ENCODE measurements at regions not wholly inside any gene's neighbourhood (a gene's known extent, or its start where the extent isn't known, plus 50 kb on each side); places are given as distances from the start of the nearest gene placed in this dataset.
"Not testable (repeated sequence)": the region's sequence is repeated elsewhere in the genome, so short reads cannot be mapped to it uniquely, and the experiment has no call there.

- no peak for DNase-seq
These were observed 661.1 kb upstream of the ZNF804A start for GRCh38 chr2:183937220-183937619.

- no peak for DNase-seq
These were observed 652.1 kb upstream of the ZNF804A start for GRCh38 chr2:183946193-183946592.

GRCh38 chr2:183948861-183949260 lies 649.5 kb upstream of the ZNF804A start:
- no peak for DNase-seq

GRCh38 chr2:183950673-183951072 lies 647.7 kb upstream of the ZNF804A start:
- DNase-seq, result no peak

GRCh38 chr2:183951630-183952029 lies 646.7 kb upstream of the ZNF804A start:
- no peak for DNase-seq

GRCh38 chr2:183952741-183953140 lies 645.6 kb upstream of the ZNF804A start:
- no peak for DNase-seq

- DNase-seq, result no peak
These were observed 634.7 kb upstream of the ZNF804A start for GRCh38 chr2:183963609-183964008.

GRCh38 chr2:183964565-183964964 lies 633.8 kb upstream of the ZNF804A start:
- no peak for DNase-seq

- DNase-seq, result peak; percentile 36
These were observed 630.6 kb upstream of the ZNF804A start for GRCh38 chr2:183967756-183968155.

- DNase-seq, result not testable (repeated sequence)
These were observed 622.7 kb upstream of the ZNF804A start for GRCh38 chr2:183975676-183976075.

GRCh38 chr2:183984871-183985270 lies 613.5 kb upstream of the ZNF804A start:
- no peak for DNase-seq

GRCh38 chr2:183991968-183992367 lies 606.4 kb upstream of the ZNF804A start:
- DNase-seq, result no peak

- no peak for DNase-seq
These were observed 605.3 kb upstream of the ZNF804A start for GRCh38 chr2:183993052-183993451.

GRCh38 chr2:183995632-183996031 lies 602.7 kb upstream of the ZNF804A start:
- DNase-seq, result peak; percentile 86

- DNase-seq, result no peak
These were observed 601.2 kb upstream of the ZNF804A start for GRCh38 chr2:183996825-183997793.

GRCh38 chr2:183998041-183998796 lies 600.1 kb upstream of the ZNF804A start:
- no peak for DNase-seq

GRCh38 chr2:183998797-183999190 lies 599.5 kb upstream of the ZNF804A start:
- DNase-seq, result no peak

- peak; percentile 50 for DNase-seq
These were observed 593.9 kb upstream of the ZNF804A start for GRCh38 chr2:184004289-184004947.

GRCh38 chr2:184004948-184005672 lies 593.2 kb upstream of the ZNF804A start:
- no peak for DNase-seq

GRCh38 chr2:184006998-184007397 lies 591.3 kb upstream of the ZNF804A start:
- no peak for DNase-seq

- DNase-seq, result no peak
These were observed 571.4 kb upstream of the ZNF804A start for GRCh38 chr2:184026961-184027360.

- DNase-seq, result no peak
These were observed 568.1 kb upstream of the ZNF804A start for GRCh38 chr2:184030245-184030644.

GRCh38 chr2:184030989-184031388 lies 567.3 kb upstream of the ZNF804A start:
- DNase-seq, result no peak

Measured in kidney glomerular epithelial cell (primary cell).